ENCODE measurements at regions not wholly inside any gene's neighbourhood (a gene's known extent, or its start where the extent isn't known, plus 50 kb on each side); places are given as distances from the start of the nearest gene placed in this dataset.

GRCh38 chr12:127861406-127861805 is 405.6 kb upstream of the TMEM132C start:
- H3K4me3 ChIP-seq (replicated peaks; ENCODE audit: low read depth, low read length) = no peak overlapping the region
- TF ChIP-seq, protein P1, sequence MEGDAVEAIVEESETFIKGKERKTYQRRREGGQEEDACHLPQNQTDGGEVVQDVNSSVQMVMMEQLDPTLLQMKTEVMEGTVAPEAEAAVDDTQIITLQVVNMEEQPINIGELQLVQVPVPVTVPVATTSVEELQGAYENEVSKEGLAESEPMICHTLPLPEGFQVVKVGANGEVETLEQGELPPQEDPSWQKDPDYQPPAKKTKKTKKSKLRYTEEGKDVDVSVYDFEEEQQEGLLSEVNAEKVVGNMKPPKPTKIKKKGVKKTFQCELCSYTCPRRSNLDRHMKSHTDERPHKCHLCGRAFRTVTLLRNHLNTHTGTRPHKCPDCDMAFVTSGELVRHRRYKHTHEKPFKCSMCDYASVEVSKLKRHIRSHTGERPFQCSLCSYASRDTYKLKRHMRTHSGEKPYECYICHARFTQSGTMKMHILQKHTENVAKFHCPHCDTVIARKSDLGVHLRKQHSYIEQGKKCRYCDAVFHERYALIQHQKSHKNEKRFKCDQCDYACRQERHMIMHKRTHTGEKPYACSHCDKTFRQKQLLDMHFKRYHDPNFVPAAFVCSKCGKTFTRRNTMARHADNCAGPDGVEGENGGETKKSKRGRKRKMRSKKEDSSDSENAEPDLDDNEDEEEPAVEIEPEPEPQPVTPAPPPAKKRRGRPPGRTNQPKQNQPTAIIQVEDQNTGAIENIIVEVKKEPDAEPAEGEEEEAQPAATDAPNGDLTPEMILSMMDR (IDR thresholded peaks at IDR 0.05; ENCODE audit: low read depth, low read length, missing control alignments) = no peak
- no peak for DNase-seq (ENCODE audit: extremely low read depth, low read depth)

- TF ChIP-seq, protein P1 (IDR thresholded peaks at IDR 0.05; ENCODE audit: low read depth, low read length, missing control alignments) = no peak
- DNase-seq (ENCODE audit: extremely low read depth, low read depth) = no peak
Observed at GRCh38 chr12:127873306-127873705, 393.7 kb upstream of the TMEM132C start.

GRCh38 chr12:127881371-127882140 is 385.4 kb upstream of the TMEM132C start:
- TF ChIP-seq, protein P1 (IDR thresholded peaks at IDR 0.05; ENCODE audit: low read depth, low read length, missing control alignments) = no peak
- H3K4me3 ChIP-seq (replicated peaks; ENCODE audit: low read depth, low read length) = no peak overlapping the region
- no peak for DNase-seq (ENCODE audit: extremely low read depth, low read depth)

More at GRCh38 chr12:127873306-127873705, 393.7 kb upstream of the TMEM132C start:
- no peak overlapping the region for H3K4me3 ChIP-seq (replicated peaks; ENCODE audit: low read depth, low read length)

DNA sequence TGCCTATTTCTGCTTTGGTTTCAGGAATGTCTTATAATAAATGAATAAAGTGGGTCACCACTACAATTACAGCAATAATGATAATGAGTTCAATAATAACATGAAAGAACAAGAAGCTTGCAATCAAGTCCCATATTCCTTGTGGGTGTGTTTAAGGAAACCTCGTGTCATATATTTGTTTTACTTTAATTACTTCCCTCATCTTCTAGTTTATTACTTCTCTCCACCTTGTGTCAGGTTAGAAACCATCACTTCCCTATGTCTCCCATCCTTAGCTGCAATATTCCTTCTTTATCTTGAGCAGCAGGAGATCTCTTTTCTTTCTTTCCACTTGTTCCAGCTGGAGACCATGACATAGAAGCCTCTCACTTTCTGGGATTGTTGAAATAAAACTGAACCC is 384.0 kb upstream of the TMEM132C start:
- no peak overlapping the region for H3K4me3 ChIP-seq (replicated peaks; ENCODE audit: low read depth, low read length)
- DNase-seq (ENCODE audit: extremely low read depth, low read depth) = no peak
- TF ChIP-seq, protein P1 (IDR thresholded peaks at IDR 0.05; ENCODE audit: low read depth, low read length, missing control alignments) = no peak

- no peak overlapping the region for H3K4me3 ChIP-seq (replicated peaks; ENCODE audit: low read depth, low read length)
- no peak for DNase-seq (ENCODE audit: extremely low read depth, low read depth)
- TF ChIP-seq, protein P1 (IDR thresholded peaks at IDR 0.05; ENCODE audit: low read depth, low read length, missing control alignments) = no peak
Observed at GRCh38 chr12:127885954-127886750, 380.8 kb upstream of the TMEM132C start.

GRCh38 chr12:127886827-127887226 is 380.1 kb upstream of the TMEM132C start:
- TF ChIP-seq, protein P1 (IDR thresholded peaks at IDR 0.05; ENCODE audit: low read depth, low read length, missing control alignments) = no peak
- no peak for DNase-seq (ENCODE audit: extremely low read depth, low read depth)
- H3K4me3 ChIP-seq (replicated peaks; ENCODE audit: low read depth, low read length) = no peak overlapping the region
